AG04450 (cell line): ENCODE measurements at regions not wholly inside any gene's neighbourhood (a gene's known extent, or its start where the extent isn't known, plus 50 kb on each side); places are given as distances from the start of the nearest gene placed in this dataset.
A peak's percentile ranks its signal among the peaks of the same experiment; 100 is the strongest.

Source experiments
- CTCF ChIA-PET: fragments of 300-600, 350-600 bp; formaldehyde crosslinking; extraction: SDS; loops from one replicate; lab custom pipeline; 2022; ENCODE audit warnings: antibody characterized with exemption, inconsistent platforms; lab: Charles Lee
- POLR2A ChIA-PET: fragments of 350-600 bp; formaldehyde crosslinking; extraction: SDS; loops from one replicate; lab custom pipeline; 2021; ENCODE audit warnings: antibody characterized with exemption, inconsistent platforms; lab: Yijun Ruan, JAX
- DNase-seq: peaks from one replicate; pipeline ENCODE4 v3.0.0-alpha.2; 2011; ENCODE audit warnings: low read depth, low spot score
- H3K27ac ChIP-seq: one replicate; pipeline ENCODE4 v1.5.1; 2012; ENCODE audit warnings: low read depth, low read length, control low read depth
- H3K27me3 ChIP-seq: one replicate; pipeline ENCODE4 v1.6.0; 2012; ENCODE audit warnings: low read length; ENCODE audit not compliant: control insufficient read depth, insufficient read depth
- H3K4me3 ChIP-seq: 2 replicates; pipeline ENCODE4 v1.5.1; 2011; ENCODE audit warnings: mild to moderate bottlenecking, low read depth, low read length, control low read depth
- H3K9me3 ChIP-seq: 2 replicates; pipeline ENCODE4 v1.5.1; 2012; ENCODE audit warnings: low read length; ENCODE audit not compliant: control insufficient read depth, insufficient read depth
- CTCF ChIP-seq: IDR thresholded peaks from 2 replicates; pipeline ENCODE4 v1.5.1; 2011; ENCODE audit warnings: low read depth, low read length, control low read depth, inconsistent platforms

- no peak overlapping the region for H3K4me3 ChIP-seq
- POLR2A ChIA-PET = no interaction called here
Observed at GRCh38 chr3:70763894-70764293, 451.5 kb upstream of the MDFIC2 start.

GRCh38 chr3:70757658-70758057 lies 445.2 kb upstream of the MDFIC2 start:
- Histone ChIP-seq H3K9me3 (no peaks in the 10 kb centered on the region), H3K27ac (no peak overlapping the region), H3K4me3 (no peak overlapping the region), H3K27me3 (no peaks in the 10 kb centered on the region)
- DNase-seq = no peak
- no peak for TF ChIP-seq CTCF
- ChIA-PET CTCF (no interaction called here), POLR2A (no interaction called here)

More at GRCh38 chr3:70763894-70764293, 451.5 kb upstream of the MDFIC2 start:
- no peaks in the 10 kb centered on the region for H3K9me3 ChIP-seq
- H3K27me3 ChIP-seq = no peaks in the 10 kb centered on the region
- H3K27ac ChIP-seq = no peak overlapping the region
- CTCF ChIA-PET = no interaction called here
- TF ChIP-seq CTCF = no peak
- no peak for DNase-seq

GRCh38 chr3:70755526-70755925 lies 443.1 kb upstream of the MDFIC2 start:
- H3K27ac ChIP-seq = no peak overlapping the region
- DNase-seq = no peak
- no peak overlapping the region for H3K4me3 ChIP-seq
- ChIA-PET POLR2A (no interaction called here), CTCF (no interaction called here)
- H3K9me3 ChIP-seq = no peaks in the 10 kb centered on the region
- TF ChIP-seq CTCF = no peak
- H3K27me3 ChIP-seq = peaks cover 2% of the 10 kb centered on the region

- ChIA-PET POLR2A (no interaction called here), CTCF (interaction anchor here (0.9 to 1.2 kb wide), 2 partner anchors 10 to 68 kb away, joined by 3 to 4 read pairs; no protein-coding TSS in a partner anchor)
- Histone ChIP-seq H3K27me3 (peaks cover 2% of the 10 kb centered on the region), H3K27ac (no peak overlapping the region), H3K4me3 (no peak overlapping the region), H3K9me3 (no peaks in the 10 kb centered on the region)
- no peak for TF ChIP-seq CTCF
- DNase-seq = no peak
Observed at GRCh38 chr3:70754314-70754713, 441.9 kb upstream of the MDFIC2 start.

- Histone ChIP-seq H3K27me3 (peaks cover 2% of the 10 kb centered on the region), H3K27ac (no peak overlapping the region), H3K9me3 (no peaks in the 10 kb centered on the region), H3K4me3 (no peak overlapping the region)
- ChIA-PET CTCF (interaction anchor here (0.7 to 1.2 kb wide), 7 partner anchors 9 to 166 kb away, joined by 3 to 6 read pairs (median 5); no protein-coding TSS in a partner anchor), POLR2A (no interaction called here)
- TF ChIP-seq CTCF = 0 out of 2 replicates have a peak, but pooled peaks have one; percentile 30
- no peak for DNase-seq
Observed at GRCh38 chr3:70753572-70753971, 441.1 kb upstream of the MDFIC2 start.
